ENCODE measurements at regions not wholly inside any gene's neighbourhood (a gene's known extent, or its start where the extent isn't known, plus 50 kb on each side); places are given as distances from the start of the nearest gene placed in this dataset.

- TF ChIP-seq, protein P1, sequence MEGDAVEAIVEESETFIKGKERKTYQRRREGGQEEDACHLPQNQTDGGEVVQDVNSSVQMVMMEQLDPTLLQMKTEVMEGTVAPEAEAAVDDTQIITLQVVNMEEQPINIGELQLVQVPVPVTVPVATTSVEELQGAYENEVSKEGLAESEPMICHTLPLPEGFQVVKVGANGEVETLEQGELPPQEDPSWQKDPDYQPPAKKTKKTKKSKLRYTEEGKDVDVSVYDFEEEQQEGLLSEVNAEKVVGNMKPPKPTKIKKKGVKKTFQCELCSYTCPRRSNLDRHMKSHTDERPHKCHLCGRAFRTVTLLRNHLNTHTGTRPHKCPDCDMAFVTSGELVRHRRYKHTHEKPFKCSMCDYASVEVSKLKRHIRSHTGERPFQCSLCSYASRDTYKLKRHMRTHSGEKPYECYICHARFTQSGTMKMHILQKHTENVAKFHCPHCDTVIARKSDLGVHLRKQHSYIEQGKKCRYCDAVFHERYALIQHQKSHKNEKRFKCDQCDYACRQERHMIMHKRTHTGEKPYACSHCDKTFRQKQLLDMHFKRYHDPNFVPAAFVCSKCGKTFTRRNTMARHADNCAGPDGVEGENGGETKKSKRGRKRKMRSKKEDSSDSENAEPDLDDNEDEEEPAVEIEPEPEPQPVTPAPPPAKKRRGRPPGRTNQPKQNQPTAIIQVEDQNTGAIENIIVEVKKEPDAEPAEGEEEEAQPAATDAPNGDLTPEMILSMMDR (IDR thresholded peaks at IDR 0.05), result no peak
- TF ChIP-seq POLR2A (IDR thresholded peaks at IDR 0.05), result no peak
- no peak for TF ChIP-seq POLR2AphosphoS5 (IDR thresholded peaks at IDR 0.05)
Observed at GRCh38 chr7:12080006-12080405, 131.1 kb upstream of the TMEM106B start.
